K562 (cell line): ENCODE measurements at regions not wholly inside any gene's neighbourhood (a gene's known extent, or its start where the extent isn't known, plus 50 kb on each side); places are given as distances from the start of the nearest gene placed in this dataset.
A peak's percentile ranks its signal among the peaks of the same experiment; 100 is the strongest.

Experiments
- ARID1B ChIP-seq: fragments of 450-650 bp; IDR thresholded peaks from 2 replicates; pipeline ENCODE4 v1.6.1; 2016; ENCODE audit warnings: antibody characterized with exemption, mild to moderate bottlenecking, inconsistent platforms
- BHLHE40 ChIP-seq: IDR thresholded peaks from 2 replicates; pipeline ENCODE4 v1.6.1; 2011; ENCODE audit warnings: low read length, improper control_type of control experiment
- CREB3 ChIP-seq: fragments of 450-650 bp; conservative IDR thresholded peaks from 2 replicates; pipeline ENCODE4 v1.6.1; 2016; ENCODE audit warnings: missing genetic modification characterization, low read depth, mild to moderate bottlenecking, missing compliant biosample characterization, moderate library complexity
- CTBP1 ChIP-seq: fragments of 450-650 bp; IDR thresholded peaks from 2 replicates; pipeline ENCODE4 v1.6.1; 2016; ENCODE audit warnings: borderline replicate concordance
- GATA2 ChIP-seq: sonication (generic); formaldehyde crosslinking; IDR thresholded peaks from 2 replicates; pipeline ENCODE4 v1.4.0; 2020; ENCODE audit warnings: mild to moderate bottlenecking, missing genetic modification reagents
- HEY1 ChIP-seq: fragments of 250-450 bp; sonication (Bioruptor Pico); IDR thresholded peaks from 2 replicates; pipeline ENCODE4 v1.5.0; 2020; ENCODE audit warnings: mild to moderate bottlenecking, moderate library complexity, borderline replicate concordance
- HNRNPH1 ChIP-seq: fragments of 200-400 bp; formaldehyde crosslinking; optimal IDR thresholded peaks from 2 replicates; pipeline ENCODE3; 2017; ENCODE audit warnings: low read depth, mild to moderate bottlenecking, low read length, moderate library complexity
- HSF4 ChIP-seq: fragments of 250-450 bp; sonication (Bioruptor Pico); IDR thresholded peaks from 2 replicates; pipeline ENCODE4 v2.1.2; 2022; ENCODE audit warnings: mild to moderate bottlenecking, moderate library complexity, borderline replicate concordance
- KDM1A ChIP-seq, 2 experiments: fragments of 450-650 bp; IDR thresholded peaks; 2 replicates each; pipeline ENCODE4 v1.6.1; 2016; ENCODE audit warnings: mild to moderate bottlenecking in 2 of 2
- L3MBTL2 ChIP-seq: fragments of 450-650 bp; IDR thresholded peaks from 2 replicates; pipeline ENCODE4 v1.6.1; 2016; ENCODE audit warnings: mild to moderate bottlenecking, moderate library complexity
- LARP7 ChIP-seq: fragments of 450-650 bp; IDR thresholded peaks from 2 replicates; pipeline ENCODE4 v1.6.1; 2016
- MTA2 ChIP-seq: fragments of 450-650 bp; IDR thresholded peaks from 2 replicates; pipeline ENCODE4 v1.6.1; 2016; ENCODE audit warnings: low read depth
- SAFB ChIP-seq: fragments of 200-400 bp; formaldehyde crosslinking; IDR thresholded peaks from 2 replicates; pipeline ENCODE4 v1.6.1; 2017; ENCODE audit warnings: low read depth, low read length, borderline replicate concordance
- SAP30 ChIP-seq: fragments of 200-600 bp; sonication (generic); IDR thresholded peaks from 2 replicates; pipeline ENCODE4 v1.6.1; 2012; ENCODE audit warnings: borderline replicate concordance, low read depth, mild to moderate bottlenecking, moderate library complexity, low read length, control low read depth, inconsistent platforms; ENCODE audit not compliant: insufficient read depth, poor library complexity, severe bottlenecking
- SMARCE1 ChIP-seq: fragments of 450-650 bp; IDR thresholded peaks from 2 replicates; pipeline ENCODE4 v1.7.1; 2016; ENCODE audit warnings: mild to moderate bottlenecking
- SOX6 ChIP-seq: fragments of 450-650 bp; IDR thresholded peaks from 2 replicates; pipeline ENCODE4 v1.6.1; 2014; ENCODE audit warnings: mild to moderate bottlenecking
- SRSF9 ChIP-seq: fragments of 200-400 bp; formaldehyde crosslinking; IDR thresholded peaks from 2 replicates; pipeline ENCODE4 v1.6.1; 2017; ENCODE audit warnings: low read depth, low read length, borderline replicate concordance
- TRIM28 ChIP-seq: fragments of 450-650 bp; IDR thresholded peaks from 2 replicates; pipeline ENCODE4 v1.6.1; 2017
- ZBTB1 ChIP-seq: sonication (generic); formaldehyde crosslinking; IDR thresholded peaks from 2 replicates; pipeline ENCODE4 v1.8.1; 2023; ENCODE audit warnings: missing genetic modification reagents, low read depth, mild to moderate bottlenecking, borderline replicate concordance
- ZFP1 ChIP-seq: fragments of 450-650 bp; formaldehyde crosslinking; IDR thresholded peaks from 2 replicates; pipeline ENCODE4 v1.4.0; 2020; ENCODE audit warnings: mild to moderate bottlenecking, mixed read lengths
- ZFX ChIP-seq: sonication (generic); formaldehyde crosslinking; IDR thresholded peaks from 2 replicates; pipeline ENCODE4 v1.8.0; 2022; ENCODE audit warnings: mild to moderate bottlenecking, missing genetic modification reagents, moderate library complexity
- ZNF212 ChIP-seq: fragments of 450-650 bp; formaldehyde crosslinking; IDR thresholded peaks from 2 replicates; pipeline ENCODE4 v1.4.0; 2020; ENCODE audit warnings: mild to moderate bottlenecking
- TF ChIP-seq, protein P1 (sequence below): fragments of 450-650 bp; formaldehyde crosslinking; conservative IDR thresholded peaks from 2 replicates; pipeline ENCODE4 v1.4.0; 2022; ENCODE audit warnings: mild to moderate bottlenecking, missing genetic modification characterization

GRCh38 chr12:93183940-93184671, 193.6 kb upstream of the NUDT4 start (continued):
- no peak; the same call in 1 of the 2 replicates for TF ChIP-seq TRIM28
- TF ChIP-seq ZNF212, result no peak
- TF ChIP-seq ZFX (CRISPR knock-in tag), result 0 out of 2 replicates have a peak, but pooled peaks have one; percentile 9
- TF ChIP-seq MTA2, result 0 out of 2 replicates have a peak, but pooled peaks have one; percentile 7
- peak; percentile 50; the same call in 1 of the 2 replicates for TF ChIP-seq CREB3 (tag)
- TF ChIP-seq KDM1A (IDR thresholded peaks at IDR 0.05), result no peak
- TF ChIP-seq ZBTB1 (CRISPR knock-in tag), result no peak
- TF ChIP-seq GATA2, result peak; percentile 35; the same call in 1 of the 2 replicates
- 0 out of 2 replicates have a peak, but pooled peaks have one; percentile 59 for TF ChIP-seq ARID1B
- TF ChIP-seq BHLHE40, result peak; percentile 18; the same call in 1 of the 2 replicates
- no peak; the same call in 1 of the 2 replicates for TF ChIP-seq L3MBTL2
- TF ChIP-seq, protein P1, sequence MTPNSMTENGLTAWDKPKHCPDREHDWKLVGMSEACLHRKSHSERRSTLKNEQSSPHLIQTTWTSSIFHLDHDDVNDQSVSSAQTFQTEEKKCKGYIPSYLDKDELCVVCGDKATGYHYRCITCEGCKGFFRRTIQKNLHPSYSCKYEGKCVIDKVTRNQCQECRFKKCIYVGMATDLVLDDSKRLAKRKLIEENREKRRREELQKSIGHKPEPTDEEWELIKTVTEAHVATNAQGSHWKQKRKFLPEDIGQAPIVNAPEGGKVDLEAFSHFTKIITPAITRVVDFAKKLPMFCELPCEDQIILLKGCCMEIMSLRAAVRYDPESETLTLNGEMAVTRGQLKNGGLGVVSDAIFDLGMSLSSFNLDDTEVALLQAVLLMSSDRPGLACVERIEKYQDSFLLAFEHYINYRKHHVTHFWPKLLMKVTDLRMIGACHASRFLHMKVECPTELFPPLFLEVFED (CRISPR knock-in tag), result peak; percentile 77; the same call in 1 of the 2 replicates
- TF ChIP-seq SMARCE1, result peak; percentile 63; the same call in 1 of the 2 replicates
- TF ChIP-seq HNRNPH1, result no peak
- TF ChIP-seq CTBP1, result peak; percentile 54; the same call in 1 of the 2 replicates
- TF ChIP-seq SRSF9, result no peak
- TF ChIP-seq SOX6, result peak; percentile 71; the same call in 1 of the 2 replicates
- no peak for TF ChIP-seq HSF4 (CRISPR knock-in tag)
- no peak for TF ChIP-seq SAP30
- TF ChIP-seq HEY1, result no peak
- TF ChIP-seq SAFB, result no peak
- TF ChIP-seq LARP7, result 0 out of 2 replicates have a peak, but pooled peaks have one; percentile 49
- no peak for TF ChIP-seq ZFP1 (CRISPR knock-in tag)
- TF ChIP-seq, all 486 proteins: peak for 63
